AG09309 (cell line): ENCODE measurements at regions not wholly inside any gene's neighbourhood (a gene's known extent, or its start where the extent isn't known, plus 50 kb on each side); places are given as distances from the start of the nearest gene placed in this dataset.

Experiments
- DNase-seq: peaks from one replicate; pipeline ENCODE4 v3.0.0-alpha.2; 2010; ENCODE audit warnings: low read depth
- H3K4me3 ChIP-seq: 2 replicates; pipeline ENCODE4 v1.5.1; 2011; ENCODE audit warnings: mild to moderate bottlenecking, low read depth, low read length, moderate library complexity; ENCODE audit not compliant: control insufficient read depth
- TF ChIP-seq, protein P1 (sequence below): IDR thresholded peaks from 2 replicates; pipeline ENCODE4 v1.5.1; 2011; ENCODE audit warnings: mild to moderate bottlenecking, low read depth, low read length, inconsistent platforms; ENCODE audit not compliant: insufficient read depth, control insufficient read depth; ENCODE audit errors: missing control alignments

DNA sequence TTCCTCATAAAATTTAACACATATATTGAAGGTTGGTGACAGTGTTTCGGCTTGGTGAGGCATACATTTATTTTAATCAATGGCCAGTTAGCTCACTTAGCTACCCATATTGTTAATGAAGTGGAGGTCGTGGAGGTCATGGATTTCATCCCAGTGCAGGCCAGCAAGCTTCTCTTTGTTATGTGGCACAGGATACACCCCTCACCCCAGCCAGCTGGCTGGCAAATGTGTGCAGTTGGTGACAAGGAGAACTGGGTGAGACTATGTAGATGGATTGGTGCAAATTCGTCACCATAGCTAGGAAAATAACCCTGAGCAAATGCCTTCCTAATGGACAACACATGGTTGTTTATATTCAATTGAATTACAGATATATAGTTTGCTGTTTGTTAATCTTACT, 50.5 kb upstream of the FOXP2 start:
- DNase-seq = no peak
- H3K4me3 ChIP-seq = no peak overlapping the region
- TF ChIP-seq, protein P1, sequence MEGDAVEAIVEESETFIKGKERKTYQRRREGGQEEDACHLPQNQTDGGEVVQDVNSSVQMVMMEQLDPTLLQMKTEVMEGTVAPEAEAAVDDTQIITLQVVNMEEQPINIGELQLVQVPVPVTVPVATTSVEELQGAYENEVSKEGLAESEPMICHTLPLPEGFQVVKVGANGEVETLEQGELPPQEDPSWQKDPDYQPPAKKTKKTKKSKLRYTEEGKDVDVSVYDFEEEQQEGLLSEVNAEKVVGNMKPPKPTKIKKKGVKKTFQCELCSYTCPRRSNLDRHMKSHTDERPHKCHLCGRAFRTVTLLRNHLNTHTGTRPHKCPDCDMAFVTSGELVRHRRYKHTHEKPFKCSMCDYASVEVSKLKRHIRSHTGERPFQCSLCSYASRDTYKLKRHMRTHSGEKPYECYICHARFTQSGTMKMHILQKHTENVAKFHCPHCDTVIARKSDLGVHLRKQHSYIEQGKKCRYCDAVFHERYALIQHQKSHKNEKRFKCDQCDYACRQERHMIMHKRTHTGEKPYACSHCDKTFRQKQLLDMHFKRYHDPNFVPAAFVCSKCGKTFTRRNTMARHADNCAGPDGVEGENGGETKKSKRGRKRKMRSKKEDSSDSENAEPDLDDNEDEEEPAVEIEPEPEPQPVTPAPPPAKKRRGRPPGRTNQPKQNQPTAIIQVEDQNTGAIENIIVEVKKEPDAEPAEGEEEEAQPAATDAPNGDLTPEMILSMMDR = no peak

GRCh38 chr7:114363292-114363691, 51.3 kb upstream of the FOXP2 start:
- H3K4me3 ChIP-seq = no peak overlapping the region
- TF ChIP-seq, protein P1 = no peak

DNA sequence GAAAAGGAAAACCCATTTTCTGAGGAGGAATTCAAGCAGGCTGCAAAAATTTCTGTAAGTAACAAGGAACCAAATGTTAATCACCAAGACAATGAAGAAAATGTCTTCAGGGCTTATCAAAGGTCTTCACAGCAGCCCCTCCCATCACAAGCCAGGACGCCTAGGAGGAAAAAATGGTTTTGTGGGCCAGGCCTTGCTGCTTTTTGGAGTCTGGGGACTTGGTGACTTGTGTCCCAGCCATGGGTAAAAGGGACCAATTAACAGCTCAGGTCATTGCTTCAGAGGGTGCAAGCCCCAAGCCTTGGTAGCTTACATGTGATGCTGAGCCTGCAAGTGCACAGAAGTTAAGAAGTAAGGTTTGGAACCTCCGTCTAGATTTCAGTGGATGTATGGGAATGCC, 55.7 kb upstream of the FOXP2 start:
- TF ChIP-seq, protein P1 = no peak
- DNase-seq = no peak
- H3K4me3 ChIP-seq = no peak overlapping the region

More at GRCh38 chr7:114363292-114363691, 51.3 kb upstream of the FOXP2 start:
- no peak for DNase-seq

DNA sequence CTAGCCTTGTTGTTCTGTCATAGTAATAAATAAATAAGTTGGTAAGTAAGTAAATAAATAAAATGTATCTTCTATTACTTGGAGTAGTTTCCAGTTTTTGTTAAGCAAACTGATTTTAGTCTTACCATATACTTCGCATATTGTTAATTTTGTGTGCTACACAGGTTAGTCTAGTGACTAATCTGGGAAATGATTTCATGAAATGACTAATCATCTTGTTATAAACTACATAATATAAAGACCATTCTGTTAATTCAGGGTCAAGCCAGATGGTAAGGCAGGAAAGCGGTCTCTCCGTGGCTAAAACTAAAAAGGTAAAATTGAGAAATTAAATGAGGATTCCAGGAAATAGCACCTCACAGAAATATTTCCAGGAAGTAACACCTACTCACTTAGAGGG, 58.5 kb upstream of the FOXP2 start:
- DNase-seq = no peak
- TF ChIP-seq, protein P1 = no peak

DNA sequence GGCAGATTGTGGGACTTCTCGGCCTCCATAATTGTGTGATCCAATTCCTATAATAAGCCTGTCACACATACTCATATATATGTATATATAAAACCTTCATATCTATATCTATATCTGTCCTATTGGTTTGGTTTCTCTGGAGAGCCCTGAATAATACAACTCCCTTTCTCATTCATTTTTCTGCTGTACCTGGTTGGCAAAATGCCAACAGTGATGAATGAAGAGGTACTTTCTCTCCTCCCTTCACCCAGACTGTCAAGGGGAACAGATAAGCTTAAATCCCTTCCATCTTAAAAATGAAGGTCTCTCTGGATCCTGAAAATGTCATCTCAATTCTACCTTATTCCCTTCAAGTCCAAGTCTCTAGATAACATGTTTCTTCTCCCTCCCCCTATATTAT, 60.3 kb upstream of the FOXP2 start:
- DNase-seq = no peak
- TF ChIP-seq, protein P1 = no peak
- H3K4me3 ChIP-seq = no peak overlapping the region

More for the DNA sequence above, 58.5 kb upstream of the FOXP2 start:
- H3K4me3 ChIP-seq = no peak overlapping the region

GRCh38 chr7:114345494-114345893, 69.1 kb upstream of the FOXP2 start:
- H3K4me3 ChIP-seq = no peak overlapping the region
- DNase-seq = no peak
- TF ChIP-seq, protein P1 = no peak

- no peak for DNase-seq
- TF ChIP-seq, protein P1 = no peak
- no peak overlapping the region for H3K4me3 ChIP-seq
These were observed 70.5 kb upstream of the FOXP2 start for GRCh38 chr7:114343949-114344708.
